H9 (cell line): ENCODE measurements at regions not wholly inside any gene's neighbourhood (a gene's known extent, or its start where the extent isn't known, plus 50 kb on each side); places are given as distances from the start of the nearest gene placed in this dataset.

Experiments used
- DNase-seq: peaks from one replicate; pipeline ENCODE4 v3.0.0-alpha.2; 2017
- H2AFZ ChIP-seq: one replicate; pipeline ENCODE4 v1.6.1; 2013; ENCODE audit warnings: mild to moderate bottlenecking, low read length, control low read depth, moderate library complexity
- H2AK5ac ChIP-seq: 2 replicates; pipeline ENCODE4 v1.6.1; 2013; ENCODE audit warnings: low read length, control low read depth, mixed read lengths; ENCODE audit not compliant: insufficient read length
- H2BK120ac ChIP-seq: one replicate; pipeline ENCODE4 v1.6.1; 2013; ENCODE audit warnings: low read depth, mild to moderate bottlenecking, low read length, control low read depth, inconsistent platforms; ENCODE audit not compliant: poor library complexity, severe bottlenecking
- H2BK12ac ChIP-seq: 2 replicates; pipeline ENCODE4 v1.6.1; 2013; ENCODE audit warnings: low read length, control low read depth, mixed read lengths, low read depth; ENCODE audit not compliant: insufficient read length
- H2BK15ac ChIP-seq: 2 replicates; pipeline ENCODE4 v1.6.1; 2013; ENCODE audit warnings: low read depth, low read length, control low read depth
- H2BK20ac ChIP-seq: one replicate; pipeline ENCODE4 v1.6.1; 2013; ENCODE audit warnings: low read depth, mild to moderate bottlenecking, low read length, control low read depth, inconsistent platforms; ENCODE audit not compliant: poor library complexity, severe bottlenecking
- H2BK5ac ChIP-seq: 2 replicates; pipeline ENCODE4 v1.6.1; 2013; ENCODE audit warnings: low read length, control low read depth, mixed read lengths; ENCODE audit not compliant: insufficient read length
- H3K14ac ChIP-seq: 2 replicates; pipeline ENCODE4 v1.6.1; 2013; ENCODE audit warnings: low read length, control low read depth; ENCODE audit not compliant: insufficient read depth
- H3K18ac ChIP-seq: 2 replicates; pipeline ENCODE4 v1.6.1; 2013; ENCODE audit warnings: low read depth, mild to moderate bottlenecking, mixed read lengths, low read length, control low read depth; ENCODE audit not compliant: insufficient read length
- H3K23ac ChIP-seq: 2 replicates; pipeline ENCODE4 v1.6.1; 2013; ENCODE audit warnings: low read length, control low read depth, mixed read lengths, low read depth; ENCODE audit not compliant: insufficient read length
- H3K23me2 ChIP-seq: 2 replicates; pipeline ENCODE4 v1.6.1; 2013; ENCODE audit warnings: low read depth, mild to moderate bottlenecking, mixed read lengths, low read length, control low read depth; ENCODE audit not compliant: insufficient read length, poor library complexity, severe bottlenecking
- H3K27ac ChIP-seq: 2 replicates; pipeline ENCODE4 v1.5.1; 2013; ENCODE audit warnings: low read length, control low read depth, mixed read lengths, low read depth; ENCODE audit not compliant: insufficient read length
- H3K27me3 ChIP-seq: 2 replicates; pipeline ENCODE4 v1.6.1; 2013; ENCODE audit warnings: low read length, control low read depth, inconsistent platforms; ENCODE audit not compliant: insufficient read depth
- H3K4ac ChIP-seq: 2 replicates; pipeline ENCODE4 v1.6.1; 2013; ENCODE audit warnings: low read depth, mild to moderate bottlenecking, control low read depth, inconsistent platforms, low read length, moderate library complexity
- H3K4me1 ChIP-seq: 2 replicates; pipeline ENCODE4 v1.6.1; 2013; ENCODE audit warnings: low read length, control low read depth, inconsistent platforms; ENCODE audit not compliant: insufficient read depth
- H3K4me2 ChIP-seq: 2 replicates; pipeline ENCODE4 v1.6.1; 2013; ENCODE audit warnings: low read length, control low read depth, mixed read lengths; ENCODE audit not compliant: insufficient read length, insufficient read depth
- H3K56ac ChIP-seq: 2 replicates; pipeline ENCODE4 v1.6.1; 2013; ENCODE audit warnings: low read depth, mild to moderate bottlenecking, mixed read lengths, low read length, control low read depth; ENCODE audit not compliant: insufficient read length
- H3K79me1 ChIP-seq: 2 replicates; pipeline ENCODE4 v1.6.1; 2013; ENCODE audit warnings: low read depth, mild to moderate bottlenecking, moderate library complexity, low read length, control low read depth, inconsistent platforms; ENCODE audit not compliant: insufficient read depth, poor library complexity, severe bottlenecking
- H3K79me2 ChIP-seq: 2 replicates; pipeline ENCODE4 v1.6.1; 2013; ENCODE audit warnings: low read length, control low read depth, inconsistent platforms; ENCODE audit not compliant: insufficient read depth
- H3K9ac ChIP-seq: 2 replicates; pipeline ENCODE4 v1.6.1; 2013; ENCODE audit warnings: low read length, control low read depth, mixed read lengths; ENCODE audit not compliant: insufficient read length; ENCODE audit errors: extremely low read depth
- H3K9me3 ChIP-seq: one replicate; pipeline ENCODE4 v1.6.1; 2013; ENCODE audit warnings: low read depth, low read length, inconsistent platforms; ENCODE audit not compliant: control insufficient read depth
- H3T11ph ChIP-seq: one replicate; pipeline ENCODE4 v1.6.1; 2013; ENCODE audit warnings: mild to moderate bottlenecking, low read length, control low read depth, inconsistent platforms
- H4K20me1 ChIP-seq: one replicate; pipeline ENCODE4 v1.6.1; 2013; ENCODE audit not compliant: control insufficient read depth, insufficient read length, insufficient read depth
- H4K5ac ChIP-seq: 2 replicates; pipeline ENCODE4 v1.6.1; 2013; ENCODE audit warnings: low read depth, mild to moderate bottlenecking, mixed read lengths, low read length, control low read depth; ENCODE audit not compliant: insufficient read length
- H4K8ac ChIP-seq: replicated peaks from 2 replicates; pipeline ENCODE4 v1.6.1; 2013; ENCODE audit warnings: low read length, control low read depth, mixed read lengths, low read depth; ENCODE audit not compliant: insufficient read length
- H4K91ac ChIP-seq: 2 replicates; pipeline ENCODE4 v1.6.1; 2013; ENCODE audit warnings: low read depth, mild to moderate bottlenecking, moderate library complexity, mixed read lengths, low read length, control low read depth; ENCODE audit not compliant: insufficient read length
- H3K27ac Mint-ChIP-seq, 3 experiments: 2 replicates in 2 of 3; 3 replicates in 1 of 3; pipeline ENCODE4 v1.8.0; 2020 to 2021; ENCODE audit warnings: mixed read lengths in 3 of 3, mild to moderate bottlenecking in 1 of 3, moderate library complexity in 1 of 3
- H3K27me3 Mint-ChIP-seq: 2 replicates; pipeline ENCODE4 v1.8.0; 2021; ENCODE audit warnings: low read depth, mild to moderate bottlenecking, moderate library complexity, mixed read lengths
- H3K36me3 Mint-ChIP-seq, 3 experiments: 2 replicates in 2 of 3; 3 replicates in 1 of 3; pipeline ENCODE4 v1.8.0; 2020 to 2021; ENCODE audit warnings: low read depth in 3 of 3, mixed read lengths in 3 of 3; ENCODE audit not compliant: insufficient read depth in 1 of 3
- H3K4me1 Mint-ChIP-seq, 2 experiments: 2 replicates each; pipeline ENCODE4 v1.8.0; 2020; ENCODE audit warnings: mixed read lengths in 2 of 2
- H3K4me3 Mint-ChIP-seq, 2 experiments: 2 replicates in 1 of 2; 3 replicates in 1 of 2; pipeline ENCODE4 v1.8.0; 2020 to 2021; ENCODE audit warnings: mild to moderate bottlenecking in 2 of 2, mixed read lengths in 2 of 2, moderate library complexity in 1 of 2
- H3K9me3 Mint-ChIP-seq, 2 experiments: 2 replicates in 1 of 2; 3 replicates in 1 of 2; pipeline ENCODE4 v1.8.0; 2020; ENCODE audit warnings: mild to moderate bottlenecking in 2 of 2, mixed read lengths in 2 of 2, moderate library complexity in 1 of 2
- CTCF ChIP-seq: fragments of 200-600 bp; sonication (generic); conservative IDR thresholded peaks from 3 replicates; pipeline ENCODE4 v1.8.0; 2021; ENCODE audit warnings: antibody characterized with exemption, mild to moderate bottlenecking

GRCh38 chr14:101336183-101336582 is 225.1 kb upstream of the DIO3 start:
- no peak overlapping the region for H2BK15ac ChIP-seq
- H3K18ac ChIP-seq: no peak overlapping the region
- no peak overlapping the region for H2BK20ac ChIP-seq
- Mint-ChIP-seq H3K9me3 (no peaks in the 10 kb centered on the region), H3K27me3 (peaks cover 14% of the 10 kb centered on the region), H3K4me3 (no peak overlapping the region), H3K4me1 (peaks cover 9 to 20% of the 10 kb centered on the region in 2 experiments), H3K36me3 (no peaks in the 10 kb centered on the region; a peak in 1 of 7 replicates), H3K27ac (no peak overlapping the region)
- no peaks in the 10 kb centered on the region for H3K4me1 ChIP-seq
- no peak overlapping the region for H4K8ac ChIP-seq
- no peak overlapping the region for H2AFZ ChIP-seq
- no peak overlapping the region for H3K23ac ChIP-seq
- no peak overlapping the region for H2BK5ac ChIP-seq
- H3K14ac ChIP-seq: no peak overlapping the region
- no peak for TF ChIP-seq CTCF
- DNase-seq: no peak
- no peak overlapping the region for H3K4ac ChIP-seq
- H3T11ph ChIP-seq: no peak overlapping the region
- H2AK5ac ChIP-seq: no peak overlapping the region
- H3K9ac ChIP-seq: no peak overlapping the region
- no peak overlapping the region for H4K5ac ChIP-seq
- no peak overlapping the region for H3K27ac ChIP-seq
- no peaks in the 10 kb centered on the region for H3K9me3 ChIP-seq
- no peaks in the 10 kb centered on the region for H3K27me3 ChIP-seq
- H3K23me2 ChIP-seq: no peaks in the 10 kb centered on the region
- H2BK12ac ChIP-seq: no peak overlapping the region
- H4K91ac ChIP-seq: no peak overlapping the region
- H2BK120ac ChIP-seq: no peak overlapping the region
- H3K56ac ChIP-seq: no peak overlapping the region
- no peak overlapping the region for H3K4me2 ChIP-seq
- no peaks in the 10 kb centered on the region for H3K79me1 ChIP-seq
- H4K20me1 ChIP-seq: no peaks in the 10 kb centered on the region
- no peaks in the 10 kb centered on the region for H3K79me2 ChIP-seq
